ENCODE measurements at regions not wholly inside any gene's neighbourhood (a gene's known extent, or its start where the extent isn't known, plus 50 kb on each side); places are given as distances from the start of the nearest gene placed in this dataset.
"Not testable (repeated sequence)": the region's sequence is repeated elsewhere in the genome, so short reads cannot be mapped to it uniquely, and the experiment has no call there.

GRCh38 chr11:109061394-109061793, 360.6 kb upstream of the C11orf87 start:
- Histone ChIP-seq H3K27me3 (replicated peaks; ENCODE audit: insufficient read depth, low read depth, low read length, poor library complexity) (peaks cover 7% of the 10 kb centered on the region), H3K9me3 (ENCODE audit: low read depth, low read length, poor library complexity, severe bottlenecking) (no peaks in the 10 kb centered on the region), H3K27ac (ENCODE audit: low read depth, low read length, poor library complexity, severe bottlenecking) (no peak overlapping the region), H3K36me3 (ENCODE audit: insufficient read depth, low read length, poor library complexity, severe bottlenecking) (no peaks in the 10 kb centered on the region), H3K4me3 (ENCODE audit: low read depth, low read length, poor library complexity, severe bottlenecking) (no peak overlapping the region), H3K4me1 (ENCODE audit: insufficient read depth, low read length, poor library complexity, severe bottlenecking) (no peaks in the 10 kb centered on the region)
- no peak for TF ChIP-seq EZH2 (IDR thresholded peaks at IDR 0.05; ENCODE audit: borderline replicate concordance, low read depth, low read length, poor library complexity, severe bottlenecking)
- TF ChIP-seq CTCF (conservative IDR thresholded peaks at IDR 0.05; ENCODE audit: low read depth, low read length): no peak
- ChIA-PET POLR2A (ENCODE audit: low non-redundant PET) (no interaction called here), CTCF (no interaction called here)
- no peak for DNase-seq (ENCODE audit: low spot score)
- intact Hi-C loops (cut with micrococcal nuclease; ENCODE audit: unreplicated experiment): no loop called here
- no TSS peak for BruUV-seq (replicated peaks)

DNA sequence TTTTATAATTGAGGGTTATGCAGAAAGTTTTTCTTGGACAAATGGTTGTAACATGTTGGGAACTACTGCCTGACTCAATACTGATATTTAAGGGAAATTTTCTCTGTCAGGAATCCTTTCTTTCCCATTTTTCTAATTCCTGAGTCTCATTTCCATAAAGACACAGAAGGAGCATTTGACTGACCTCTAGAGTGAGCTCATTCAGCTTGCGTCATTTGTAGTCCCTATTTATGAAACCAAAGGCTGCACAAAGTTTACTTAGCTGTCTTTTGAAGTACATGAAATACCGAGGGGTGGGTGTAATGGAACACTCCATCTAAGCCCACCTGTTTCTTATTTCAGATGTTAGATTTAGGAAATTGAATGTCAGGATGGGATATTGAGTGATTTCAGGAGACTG, 359.5 kb upstream of the C11orf87 start:
- no peaks in the 10 kb centered on the region for H3K9me3 ChIP-seq (ENCODE audit: low read depth, low read length, poor library complexity, severe bottlenecking)
- DNase-seq (ENCODE audit: low spot score): no peak
- intact Hi-C loops (cut with micrococcal nuclease; ENCODE audit: unreplicated experiment): no loop called here
- no peaks in the 10 kb centered on the region for H3K36me3 ChIP-seq (ENCODE audit: insufficient read depth, low read length, poor library complexity, severe bottlenecking)
- H3K4me3 ChIP-seq (ENCODE audit: low read depth, low read length, poor library complexity, severe bottlenecking): no peak overlapping the region
- CTCF ChIA-PET: no interaction called here
- H3K27me3 ChIP-seq (replicated peaks; ENCODE audit: insufficient read depth, low read depth, low read length, poor library complexity): peaks cover 7% of the 10 kb centered on the region
- TF ChIP-seq CTCF (conservative IDR thresholded peaks at IDR 0.05; ENCODE audit: low read depth, low read length) (no peak), EZH2 (IDR thresholded peaks at IDR 0.05; ENCODE audit: borderline replicate concordance, low read depth, low read length, poor library complexity, severe bottlenecking) (no peak)
- H3K4me1 ChIP-seq (ENCODE audit: insufficient read depth, low read length, poor library complexity, severe bottlenecking): no peaks in the 10 kb centered on the region
- POLR2A ChIA-PET (ENCODE audit: low non-redundant PET): no interaction called here
- H3K27ac ChIP-seq (ENCODE audit: low read depth, low read length, poor library complexity, severe bottlenecking): no peak overlapping the region
- BruUV-seq (replicated peaks): no TSS peak

DNA sequence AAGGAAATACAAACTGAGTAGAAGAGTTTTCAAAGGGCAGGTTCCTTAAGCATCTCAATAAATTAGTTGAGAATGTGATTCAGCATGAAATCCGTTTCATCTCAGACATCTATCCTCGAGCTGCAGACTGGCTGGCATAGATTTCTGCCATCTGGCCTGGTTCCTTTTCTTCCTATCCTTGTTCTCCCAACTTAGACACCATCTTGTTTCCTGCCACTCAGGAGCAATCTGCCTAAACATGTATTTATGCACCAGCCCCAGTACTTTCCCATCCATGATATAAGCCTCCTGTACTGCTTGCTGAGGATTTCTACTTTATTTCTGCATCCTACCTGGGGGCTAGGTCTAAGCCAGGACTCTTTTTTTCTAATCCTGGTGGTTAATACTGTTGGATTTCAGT, 359.1 kb upstream of the C11orf87 start:
- no peaks in the 10 kb centered on the region for H3K4me1 ChIP-seq (ENCODE audit: insufficient read depth, low read length, poor library complexity, severe bottlenecking)
- ChIA-PET POLR2A (ENCODE audit: low non-redundant PET) (no interaction called here), CTCF (no interaction called here)
- no peaks in the 10 kb centered on the region for H3K9me3 ChIP-seq (ENCODE audit: low read depth, low read length, poor library complexity, severe bottlenecking)
- H3K27me3 ChIP-seq (replicated peaks; ENCODE audit: insufficient read depth, low read depth, low read length, poor library complexity): peaks cover 7% of the 10 kb centered on the region
- no peak overlapping the region for H3K4me3 ChIP-seq (ENCODE audit: low read depth, low read length, poor library complexity, severe bottlenecking)
- BruUV-seq (replicated peaks): no TSS peak
- intact Hi-C loops (cut with micrococcal nuclease; ENCODE audit: unreplicated experiment): no loop called here
- no peak overlapping the region for H3K27ac ChIP-seq (ENCODE audit: low read depth, low read length, poor library complexity, severe bottlenecking)
- no peaks in the 10 kb centered on the region for H3K36me3 ChIP-seq (ENCODE audit: insufficient read depth, low read length, poor library complexity, severe bottlenecking)
- no peak for DNase-seq (ENCODE audit: low spot score)
- no peak for TF ChIP-seq CTCF (conservative IDR thresholded peaks at IDR 0.05; ENCODE audit: low read depth, low read length)
- no peak for TF ChIP-seq EZH2 (IDR thresholded peaks at IDR 0.05; ENCODE audit: borderline replicate concordance, low read depth, low read length, poor library complexity, severe bottlenecking)

- H3K9me3 ChIP-seq (ENCODE audit: low read depth, low read length, poor library complexity, severe bottlenecking); H3K4me1 ChIP-seq (ENCODE audit: insufficient read depth, low read length, poor library complexity, severe bottlenecking); POLR2A ChIA-PET (ENCODE audit: low non-redundant PET); CTCF ChIA-PET; intact Hi-C loops (cut with micrococcal nuclease; ENCODE audit: unreplicated experiment); H3K27me3 ChIP-seq (replicated peaks; ENCODE audit: insufficient read depth, low read depth, low read length, poor library complexity); BruUV-seq (replicated peaks); H3K27ac ChIP-seq (ENCODE audit: low read depth, low read length, poor library complexity, severe bottlenecking); H3K36me3 ChIP-seq (ENCODE audit: insufficient read depth, low read length, poor library complexity, severe bottlenecking); H3K4me3 ChIP-seq (ENCODE audit: low read depth, low read length, poor library complexity, severe bottlenecking): not testable (repeated sequence)
- peak; percentile 17 for DNase-seq (ENCODE audit: low spot score)
Measured at GRCh38 chr11:109064618-109065311, 357.2 kb upstream of the C11orf87 start.

All from A673 (cell line).